ENCODE measurements at regions not wholly inside any gene's neighbourhood (a gene's known extent, or its start where the extent isn't known, plus 50 kb on each side); places are given as distances from the start of the nearest gene placed in this dataset.

DNA sequence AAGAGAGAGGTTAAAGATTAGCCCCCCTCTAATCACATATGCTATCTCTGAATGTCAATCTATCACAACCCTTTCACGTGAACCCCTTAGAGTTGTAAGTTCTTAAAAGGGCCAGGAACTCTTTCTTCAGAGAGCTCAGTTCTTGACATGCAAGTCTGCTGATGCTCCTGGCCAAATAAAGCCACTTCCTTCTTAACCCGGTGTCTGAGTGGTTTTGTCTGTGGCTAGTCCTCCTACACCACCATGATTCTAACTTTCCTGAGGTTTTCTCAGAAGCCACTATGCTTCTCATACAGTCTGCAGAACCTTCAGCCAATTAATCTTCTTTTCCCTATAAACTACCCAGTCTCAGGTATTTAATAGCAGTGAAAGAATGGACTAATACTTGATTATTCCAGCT, 231.1 kb upstream of the CNTN6 start:
- TF ChIP-seq CTCF (IDR thresholded peaks at IDR 0.05) (no peak), POLR2A (IDR thresholded peaks at IDR 0.05) (no peak)
